ENCODE measurements at regions not wholly inside any gene's neighbourhood (a gene's known extent, or its start where the extent isn't known, plus 50 kb on each side); places are given as distances from the start of the nearest gene placed in this dataset.

GRCh38 chr1:72516826-72517225 is 234.5 kb upstream of the NEGR1 start:
- DNase-seq (ENCODE audit: low read depth) = peak; percentile 27
- TF ChIP-seq CTCF (IDR thresholded peaks at IDR 0.05; ENCODE audit: low read length, missing control alignments) = no peak
- H3K4me3 ChIP-seq (replicated peaks; ENCODE audit: low read depth, low read length) = no peak overlapping the region

- no peak overlapping the region for H3K4me3 ChIP-seq (replicated peaks; ENCODE audit: low read depth, low read length)
- TF ChIP-seq CTCF (IDR thresholded peaks at IDR 0.05; ENCODE audit: low read length, missing control alignments) = no peak
- DNase-seq (ENCODE audit: low read depth) = no peak
These were observed 233.9 kb upstream of the NEGR1 start for GRCh38 chr1:72516264-72516663.

GRCh38 chr1:72498371-72498770 is 216.0 kb upstream of the NEGR1 start:
- H3K4me3 ChIP-seq (replicated peaks; ENCODE audit: low read depth, low read length) = no peak overlapping the region
- peak; percentile 92 for DNase-seq (ENCODE audit: low read depth)
- no peak for TF ChIP-seq CTCF (IDR thresholded peaks at IDR 0.05; ENCODE audit: low read length, missing control alignments)

GRCh38 chr1:72489801-72490200 is 207.5 kb upstream of the NEGR1 start:
- DNase-seq (ENCODE audit: low read depth) = no peak
- TF ChIP-seq CTCF (IDR thresholded peaks at IDR 0.05; ENCODE audit: low read length, missing control alignments) = no peak
- no peak overlapping the region for H3K4me3 ChIP-seq (replicated peaks; ENCODE audit: low read depth, low read length)

- no peak for TF ChIP-seq CTCF (IDR thresholded peaks at IDR 0.05; ENCODE audit: low read length, missing control alignments)
- peak; percentile 8 for DNase-seq (ENCODE audit: low read depth)
- no peak overlapping the region for H3K4me3 ChIP-seq (replicated peaks; ENCODE audit: low read depth, low read length)
These were observed 203.5 kb upstream of the NEGR1 start for GRCh38 chr1:72485801-72486200.

GRCh38 chr1:72483846-72484357 is 201.6 kb upstream of the NEGR1 start:
- H3K4me3 ChIP-seq (replicated peaks; ENCODE audit: low read depth, low read length) = no peak overlapping the region
- DNase-seq (ENCODE audit: low read depth) = no peak
- TF ChIP-seq CTCF (IDR thresholded peaks at IDR 0.05; ENCODE audit: low read length, missing control alignments) = no peak

GRCh38 chr1:72482736-72483413 is 200.5 kb upstream of the NEGR1 start:
- no peak for DNase-seq (ENCODE audit: low read depth)
- no peak for TF ChIP-seq CTCF (IDR thresholded peaks at IDR 0.05; ENCODE audit: low read length, missing control alignments)
- no peak overlapping the region for H3K4me3 ChIP-seq (replicated peaks; ENCODE audit: low read depth, low read length)

All from fibroblast of pulmonary artery (primary cell).